Spleen (tissue), 11 donors: ENCODE measurements at regions not wholly inside any gene's neighbourhood (a gene's known extent, or its start where the extent isn't known, plus 50 kb on each side); places are given as distances from the start of the nearest gene placed in this dataset.

Experiments
- DNase-seq: peaks from one replicate; pipeline ENCODE4 v3.0.0-alpha.2; 2020
- H3K27ac ChIP-seq, 8 donors: fragments of 200-600 bp; sonication (generic) in 7 of 8; 1 replicate in 4 of 8; 2 replicates in 4 of 8; pipeline versions ENCODE4 v1.5.0 to v1.8.0; 2016 to 2021; ENCODE audit warnings: inconsistent platforms in 4 of 8, mild to moderate bottlenecking in 4 of 8, moderate library complexity in 1 of 8
- H3K27me3 ChIP-seq, 7 donors: fragments of 200-600 bp; sonication (generic) in 6 of 7; replicated peaks in 1 of 7; 1 replicate in 4 of 7; 2 replicates in 3 of 7; pipeline versions ENCODE4 v1.5.0 to v1.8.0; 2016 to 2021; ENCODE audit warnings: inconsistent platforms in 3 of 7, mild to moderate bottlenecking in 1 of 7
- H3K36me3 ChIP-seq, 6 donors: fragments of 200-600 bp; sonication (generic) in 5 of 6; 1 replicate in 4 of 6; 2 replicates in 2 of 6; pipeline versions ENCODE4 v1.5.0 to v1.8.0; 2016 to 2021; ENCODE audit warnings: inconsistent platforms in 2 of 6
- H3K4me1 ChIP-seq, 6 donors: fragments of 200-600 bp; sonication (generic) in 5 of 6; 1 replicate in 3 of 6; 2 replicates in 3 of 6; pipeline versions ENCODE4 v1.5.0 to v1.8.0; 2016 to 2021; ENCODE audit warnings: inconsistent platforms in 3 of 6
- H3K4me3 ChIP-seq, 8 donors: fragments of 200-600 bp; sonication (generic) in 7 of 8; 1 replicate in 4 of 8; 2 replicates in 4 of 8; pipeline versions ENCODE4 v1.5.0 to v1.8.0; 2016 to 2021; ENCODE audit warnings: inconsistent platforms in 4 of 8, mild to moderate bottlenecking in 4 of 8, moderate library complexity in 2 of 8
- H3K9me3 ChIP-seq, 8 donors: fragments of 200-600 bp; sonication (generic) in 7 of 8; 1 replicate in 4 of 8; 2 replicates in 4 of 8; pipeline versions ENCODE4 v1.5.0 to v1.8.0; 2016 to 2021; ENCODE audit warnings: inconsistent platforms in 4 of 8
- CTCF ChIP-seq, 11 experiments: fragments of 200-600 bp in 7 of 11; fragments of 450-650 bp in 4 of 11; sonication (generic) in 4 of 11; IDR thresholded peaks in 8 of 11; conservative IDR thresholded peaks in 3 of 11; 1 replicate in 7 of 11; 2 replicates in 4 of 11; pipeline versions ENCODE4 v1.4.0 to v1.8.0; 2016 to 2021; ENCODE audit warnings: antibody characterized with exemption in 11 of 11, inconsistent platforms in 4 of 11, mild to moderate bottlenecking in 1 of 11
- POLR2A ChIP-seq, 3 donors: fragments of 450-650 bp; IDR thresholded peaks; one replicate each; pipeline ENCODE4 v1.5.1; 2017; ENCODE audit warnings: antibody characterized with exemption in 3 of 3, mild to moderate bottlenecking in 1 of 3
- POLR2AphosphoS5 ChIP-seq, 3 donors: sonication (generic); formaldehyde crosslinking; IDR thresholded peaks; one replicate each; pipeline ENCODE4 v1.5.1; 2017; ENCODE audit warnings: antibody characterized with exemption in 3 of 3
- WGBS, 5 donors: extraction: QIAGEN DNeasy Blood & Tissue Kit in 3 of 5; methylation state at CpG; one replicate each; pipeline versions ENCODE4 v1.1.5 to v1.1.7; 2013 to 2018; 5-methylcytosine and 5-hydroxymethylcytosine counted together
- intact Hi-C: fragments of 100-400 bp; cut with DNase I; formaldehyde crosslinking; loops from one replicate; pipeline ENCODE4 v1.15.0; 2023; ENCODE audit warnings: low total_unique reads
- donor health status: healthy with polysubstance abuse.
- donor health status: DM: no; HTN: no; CAD: no; lungs with moderate emphysema.
- donor health status: DM: no; HTN: no; CAD: no.
- donor health status: Bipolar disorder and iron deficiency.
- donor health status: healthy.
- donor health status: DM: no; HTN: no; CAD: no.
- donor health status: DM: yes; HTN: yes; CAD: no.

DNA sequence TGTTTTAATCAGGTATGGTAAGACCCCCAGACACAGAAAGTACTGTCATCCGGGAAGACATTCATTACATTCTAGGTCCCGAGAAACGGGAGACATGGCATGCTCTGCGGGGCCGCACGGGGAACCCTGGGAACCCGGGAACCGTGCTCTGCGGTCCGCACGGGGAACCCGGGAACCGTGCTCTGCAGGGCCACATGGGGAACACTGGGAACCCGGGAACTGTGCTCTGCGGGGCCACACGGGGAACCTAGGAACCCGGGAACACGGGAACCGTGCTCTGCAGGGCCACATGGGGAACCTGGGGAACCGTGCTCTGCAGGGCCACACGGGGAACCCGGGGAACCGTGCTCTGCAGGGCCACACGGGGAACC, 165.6 kb upstream of the SULF2 start:
- Histone ChIP-seq H3K4me3 (no peak overlapping the region), H3K4me1 (no peaks in the 10 kb centered on the region), H3K36me3 (no peaks in the 10 kb centered on the region), H3K27ac (no peak overlapping the region), H3K27me3 (no peaks in the 10 kb centered on the region), H3K9me3 (no peaks in the 10 kb centered on the region)
- intact Hi-C loops: no loop called here
- TF ChIP-seq POLR2AphosphoS5 (IDR thresholded peaks at IDR 0.05) (no peak), POLR2A (IDR thresholded peaks at IDR 0.05) (no peak), CTCF (IDR thresholded peaks at IDR 0.05 in 8 of 11, conservative IDR thresholded peaks at IDR 0.05 in 3 of 11) (no peak)
- 94 to 98% (median 95%) methylated on average over 21 to 24 of the region's 24 CpGs for WGBS, 5 donors
- DNase-seq: no peak

- no peak for DNase-seq
- Histone ChIP-seq H3K9me3 (no peaks in the 10 kb centered on the region), H3K4me3 (no peak overlapping the region), H3K27ac (no peak overlapping the region), H3K27me3 (no peaks in the 10 kb centered on the region), H3K36me3 (no peaks in the 10 kb centered on the region), H3K4me1 (no peaks in the 10 kb centered on the region)
- intact Hi-C loops: no loop called here
- TF ChIP-seq POLR2AphosphoS5 (IDR thresholded peaks at IDR 0.05) (no peak), CTCF (IDR thresholded peaks at IDR 0.05 in 8 of 11, conservative IDR thresholded peaks at IDR 0.05 in 3 of 11) (no peak), POLR2A (IDR thresholded peaks at IDR 0.05) (no peak)
- 72 to 77% (median 76%) methylated on average over 11 of the region's 11 CpGs for WGBS, 5 donors
Observed at GRCh38 chr20:47950124-47950912, 165.0 kb upstream of the SULF2 start.

- Histone ChIP-seq H3K9me3 (no peaks in the 10 kb centered on the region), H3K27me3 (no peaks in the 10 kb centered on the region), H3K4me3 (no peak overlapping the region), H3K4me1 (no peaks in the 10 kb centered on the region), H3K27ac (no peak overlapping the region), H3K36me3 (no peaks in the 10 kb centered on the region)
- DNase-seq: no peak
- no peak for TF ChIP-seq POLR2AphosphoS5 (IDR thresholded peaks at IDR 0.05)
- TF ChIP-seq POLR2A (IDR thresholded peaks at IDR 0.05): no peak
- TF ChIP-seq CTCF (IDR thresholded peaks at IDR 0.05 in 8 of 11, conservative IDR thresholded peaks at IDR 0.05 in 3 of 11): no peak
- intact Hi-C loops: no loop called here
- WGBS, 5 donors: 69 to 76% (median 76%) methylated on average over 6 of the region's 6 CpGs
Observed at GRCh38 chr20:47949230-47949629, 163.9 kb upstream of the SULF2 start.

DNA sequence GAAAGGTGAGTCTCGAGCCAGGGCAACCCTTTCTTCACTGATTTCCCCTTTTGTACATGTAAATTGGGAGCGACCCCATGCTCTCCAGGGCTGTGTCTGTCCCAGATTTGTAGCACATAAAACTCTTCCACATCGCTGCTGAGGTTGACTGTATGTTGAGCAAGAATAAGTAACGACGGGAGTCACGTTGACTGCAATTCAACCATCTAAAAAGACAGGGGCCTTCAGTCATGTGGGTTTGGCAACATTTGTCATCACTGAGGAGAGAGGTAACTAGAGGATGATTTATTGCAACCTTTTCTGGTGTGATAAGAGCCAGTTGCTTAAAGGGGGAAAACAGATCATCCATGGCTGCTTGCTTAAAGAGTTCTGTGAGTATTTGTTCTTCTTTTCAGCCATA, 159.4 kb upstream of the SULF2 start:
- H3K27ac ChIP-seq: no peak overlapping the region
- intact Hi-C loops: no loop called here
- no peaks in the 10 kb centered on the region for H3K36me3 ChIP-seq
- TF ChIP-seq CTCF (IDR thresholded peaks at IDR 0.05 in 8 of 11, conservative IDR thresholded peaks at IDR 0.05 in 3 of 11) (no peak), POLR2A (IDR thresholded peaks at IDR 0.05) (no peak), POLR2AphosphoS5 (IDR thresholded peaks at IDR 0.05) (no peak)
- H3K27me3 ChIP-seq: peaks cover 0 to 3% (median 0%) of the 10 kb centered on the region in 7 donors
- no peak overlapping the region for H3K4me3 ChIP-seq
- no peaks in the 10 kb centered on the region for H3K9me3 ChIP-seq
- no peaks in the 10 kb centered on the region for H3K4me1 ChIP-seq
- WGBS, 5 donors: 69 to 88% (median 85%) methylated on average over 6 of the region's 6 CpGs
- DNase-seq: no peak
